NK-92 treated with Interleukin-12 subunit alpha and Interleukin-12 subunit beta, amount 100 ng/mL, for 24 hours (cell line): ENCODE measurements at regions not wholly inside any gene's neighbourhood (a gene's known extent, or its start where the extent isn't known, plus 50 kb on each side); places are given as distances from the start of the nearest gene placed in this dataset.

Source experiments
- DNase-seq: peaks from one replicate; lab custom pipeline; 2025; lab: John Stamatoyannopoulos, UW

DNA sequence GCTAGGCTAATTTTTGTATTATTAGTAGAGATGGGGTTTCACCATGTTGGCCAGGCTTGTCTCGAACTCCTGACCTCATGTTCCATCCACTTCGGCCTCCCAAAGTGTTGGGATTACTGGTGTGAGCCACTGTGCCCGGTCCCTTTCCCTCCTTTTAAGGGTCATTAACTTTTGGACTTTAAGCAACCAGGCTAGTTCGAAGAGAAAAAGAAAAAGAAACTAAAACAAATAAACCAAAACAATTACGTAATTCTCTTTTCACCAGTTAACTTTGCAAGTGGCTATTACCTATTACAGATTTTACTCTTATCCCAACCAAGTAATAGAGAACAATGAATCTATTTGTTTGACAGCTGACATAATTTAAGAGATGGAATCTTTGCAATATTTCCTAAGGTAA lies 72.8 kb upstream of the SEMA3C start:
- DNase-seq, result no peak

DNA sequence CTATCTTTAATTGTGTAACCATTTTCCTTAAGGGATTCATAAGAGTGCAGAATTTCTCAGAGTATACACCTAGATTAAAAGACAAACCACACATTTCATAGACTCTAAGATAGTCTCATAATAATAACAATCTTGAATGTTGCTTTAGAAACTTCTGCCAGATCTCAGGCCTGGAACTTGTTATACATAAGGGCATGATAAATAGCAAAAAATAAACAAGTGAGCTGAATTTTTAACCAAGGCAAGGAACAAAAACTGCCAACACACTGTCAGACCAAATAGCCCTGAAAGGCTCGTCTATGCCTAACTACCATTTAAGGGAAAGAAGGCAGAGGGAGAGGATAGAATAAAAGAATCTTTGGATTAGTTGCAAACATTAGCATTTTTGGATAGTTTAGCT lies 65.8 kb upstream of the SEMA3C start:
- DNase-seq, result no peak

DNA sequence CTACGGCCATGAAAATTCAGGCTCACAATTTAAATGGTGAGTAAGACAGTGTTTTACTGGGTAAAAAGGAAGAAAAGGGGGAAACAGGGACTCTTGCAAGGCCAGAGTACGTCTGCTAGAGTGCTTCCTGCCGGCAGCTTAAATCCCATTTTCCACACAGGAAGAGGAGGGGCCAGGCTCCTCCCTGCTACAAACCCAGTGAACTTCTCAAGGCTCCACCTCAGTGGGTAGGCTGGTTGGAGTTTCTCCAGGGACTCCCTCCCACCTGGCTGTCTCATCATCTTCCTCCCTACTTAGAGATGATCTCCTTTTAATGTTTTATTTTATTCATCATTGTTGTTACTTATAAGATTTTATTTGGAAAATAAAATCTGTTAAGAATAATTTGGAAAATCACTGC lies 62.6 kb upstream of the SEMA3C start:
- DNase-seq, result no peak

DNA sequence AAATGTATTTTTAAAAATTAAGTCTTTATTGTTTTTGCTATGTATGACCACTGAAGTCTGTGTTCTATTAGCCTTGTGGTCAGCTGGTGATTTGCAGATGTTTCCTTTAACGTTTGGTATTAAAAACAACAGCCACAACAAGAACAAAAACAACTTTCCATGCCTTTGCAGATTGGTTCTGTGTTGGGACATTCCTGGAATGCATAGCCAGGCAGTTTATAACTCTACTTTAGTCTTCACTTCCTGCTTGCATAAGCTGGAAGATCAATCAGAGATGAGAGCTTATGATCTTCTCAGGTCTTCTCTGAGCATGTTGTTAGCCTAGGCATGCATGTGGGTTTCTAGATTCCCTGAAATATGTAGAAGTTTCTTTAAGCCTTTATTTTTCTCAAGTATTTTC lies 58.9 kb upstream of the SEMA3C start:
- DNase-seq, result no peak

DNA sequence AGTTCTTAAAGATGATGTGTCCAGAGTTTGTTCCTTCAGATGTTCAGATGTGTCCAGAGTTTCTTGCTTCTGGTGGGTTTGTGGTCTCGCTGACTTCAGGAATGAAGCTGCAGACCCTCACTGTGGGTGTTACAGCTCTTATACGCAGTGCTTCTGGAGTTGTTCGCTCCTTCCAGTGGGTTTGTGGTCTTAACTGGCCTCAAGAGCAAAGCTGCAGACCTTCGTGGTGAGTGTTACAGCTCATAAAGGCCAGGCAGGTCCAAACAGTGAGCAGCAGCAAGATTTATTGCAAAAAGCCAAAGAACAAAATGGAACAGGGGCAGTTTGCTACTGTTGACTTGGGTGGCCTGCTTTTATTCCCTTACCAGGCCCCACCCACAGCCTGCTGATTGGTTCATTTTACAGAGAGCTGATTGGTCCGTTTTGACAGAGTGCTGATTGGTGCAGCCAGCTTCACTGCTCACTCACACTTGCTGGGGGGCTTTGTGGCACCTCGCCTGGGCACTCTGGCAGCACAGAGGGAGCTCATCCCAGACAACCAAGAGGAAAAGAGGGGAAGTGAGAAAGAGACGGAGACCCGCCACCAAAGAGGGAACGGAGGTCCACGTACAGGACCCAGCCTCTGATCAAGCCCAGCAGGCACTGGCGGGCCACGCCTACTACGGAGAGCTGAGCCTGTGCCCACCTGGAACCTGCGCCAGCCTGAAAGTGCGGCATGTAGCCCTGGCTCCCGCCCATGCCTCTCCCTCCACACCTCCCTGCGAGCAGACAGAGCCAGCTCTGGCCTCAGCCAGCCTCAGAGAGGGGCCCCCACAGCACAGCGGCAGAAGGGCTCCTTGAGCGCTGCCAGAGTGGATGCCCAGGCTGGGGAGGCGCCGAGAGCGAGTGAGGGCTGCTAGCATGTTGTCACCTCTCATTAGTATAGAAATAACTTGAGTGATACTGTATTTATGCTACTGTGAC lies 55.8 kb upstream of the SEMA3C start:
- DNase-seq, result no peak

DNA sequence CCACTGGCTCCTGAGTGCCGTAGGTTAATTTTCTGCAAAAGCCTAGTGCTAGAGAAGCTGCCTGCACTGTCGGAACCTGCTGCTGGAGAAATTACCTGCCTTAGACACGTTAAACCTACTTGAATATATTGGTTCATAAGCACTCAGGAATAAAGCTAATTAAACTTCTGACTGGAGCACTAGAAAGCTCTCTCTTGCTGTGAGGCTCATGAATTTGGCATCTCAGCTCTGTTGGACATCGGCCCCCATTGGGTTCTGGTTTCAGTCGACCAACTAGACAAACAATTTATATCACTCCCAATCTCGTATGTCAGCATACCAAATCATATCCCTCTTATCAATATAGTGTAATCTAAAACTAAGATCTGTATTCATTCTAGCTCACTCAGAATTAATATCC lies 52.4 kb upstream of the SEMA3C start:
- no peak for DNase-seq
